Mononuclear cell (primary cell): ENCODE measurements at regions not wholly inside any gene's neighbourhood (a gene's known extent, or its start where the extent isn't known, plus 50 kb on each side); places are given as distances from the start of the nearest gene placed in this dataset.

ENCODE experiments used
- H3K27me3 ChIP-seq: 2 replicates; pipeline ENCODE4 v1.6.0; 2011; ENCODE audit warnings: low read length, control low read depth; ENCODE audit not compliant: insufficient read depth
- H3K4me1 ChIP-seq: 2 replicates; pipeline ENCODE4 v1.5.1; 2011; ENCODE audit warnings: mild to moderate bottlenecking, low read length, control low read depth; ENCODE audit not compliant: insufficient read depth
- H3K4me3 ChIP-seq: 2 replicates; pipeline ENCODE4 v1.5.1; 2011; ENCODE audit warnings: mild to moderate bottlenecking, low read length, moderate library complexity
- H3K9me3 ChIP-seq: 2 replicates; pipeline ENCODE4 v1.5.1; 2011; ENCODE audit warnings: low read depth, mild to moderate bottlenecking, control low read depth, low read length

GRCh38 chr6:26243752-26244151 lies 121.2 kb upstream of the BTN3A2 start:
- Histone ChIP-seq H3K27me3 (no peaks in the 10 kb centered on the region), H3K9me3 (no peaks in the 10 kb centered on the region), H3K4me1 (peaks cover 11% of the 10 kb centered on the region), H3K4me3 (no peak overlapping the region)

DNA sequence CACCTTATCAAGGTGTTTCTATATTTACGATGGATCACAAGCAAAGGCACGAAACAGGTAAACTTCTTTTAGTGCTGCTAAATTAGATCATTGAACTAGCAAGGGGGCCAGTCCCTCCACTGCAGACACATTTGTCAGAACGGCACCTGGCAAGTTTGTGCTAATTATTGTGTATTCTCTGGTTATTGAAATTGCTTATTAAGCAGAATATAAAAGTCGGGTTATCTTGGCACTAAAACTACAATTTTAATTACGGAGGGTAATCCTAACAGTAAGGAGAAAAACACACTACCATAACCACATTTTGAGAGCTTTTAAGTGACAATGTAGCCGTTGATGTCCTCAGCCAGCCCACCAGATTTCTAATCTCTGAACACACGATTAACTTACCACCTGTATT lies 118.9 kb upstream of the BTN3A2 start:
- Histone ChIP-seq H3K27me3 (no peaks in the 10 kb centered on the region), H3K4me3 (no peak overlapping the region), H3K9me3 (no peaks in the 10 kb centered on the region), H3K4me1 (peaks cover 17% of the 10 kb centered on the region)

DNA sequence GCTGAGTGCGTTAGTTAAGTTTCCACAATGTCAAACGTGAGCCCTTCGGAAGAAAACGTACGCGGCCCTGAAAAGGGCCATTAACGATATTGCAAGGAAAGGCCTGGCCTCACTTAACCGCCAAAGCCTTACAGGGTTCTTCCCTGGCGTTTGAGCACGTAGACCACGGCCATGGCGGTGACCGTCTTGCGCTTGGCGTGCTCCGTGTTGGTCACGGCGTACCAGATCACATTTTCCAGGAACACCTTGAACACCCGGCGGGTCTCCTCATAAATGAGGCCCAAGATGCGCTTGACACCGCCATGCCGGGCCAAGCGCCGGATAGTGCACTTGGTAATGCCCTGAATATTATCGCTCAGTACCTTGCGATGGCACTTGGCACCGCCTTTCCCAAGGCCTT lies 118.4 kb upstream of the BTN3A2 start:
- H3K27me3 ChIP-seq: no peaks in the 10 kb centered on the region
- H3K9me3 ChIP-seq: no peaks in the 10 kb centered on the region
- no peak overlapping the region for H3K4me3 ChIP-seq
- peaks cover 13% of the 10 kb centered on the region for H3K4me1 ChIP-seq

- Histone ChIP-seq H3K4me1 (peaks cover 26% of the 10 kb centered on the region), H3K27me3 (no peaks in the 10 kb centered on the region), H3K9me3 (no peaks in the 10 kb centered on the region), H3K4me3 (peak overlapping the region; percentile 59)
Observed at GRCh38 chr6:26249707-26249956, 115.4 kb upstream of the BTN3A2 start.

GRCh38 chr6:26249957-26250697 lies 114.9 kb upstream of the BTN3A2 start:
- peaks cover 26% of the 10 kb centered on the region for H3K4me1 ChIP-seq
- peak overlapping the region; percentile 59 for H3K4me3 ChIP-seq
- no peaks in the 10 kb centered on the region for H3K9me3 ChIP-seq
- H3K27me3 ChIP-seq: no peaks in the 10 kb centered on the region

DNA sequence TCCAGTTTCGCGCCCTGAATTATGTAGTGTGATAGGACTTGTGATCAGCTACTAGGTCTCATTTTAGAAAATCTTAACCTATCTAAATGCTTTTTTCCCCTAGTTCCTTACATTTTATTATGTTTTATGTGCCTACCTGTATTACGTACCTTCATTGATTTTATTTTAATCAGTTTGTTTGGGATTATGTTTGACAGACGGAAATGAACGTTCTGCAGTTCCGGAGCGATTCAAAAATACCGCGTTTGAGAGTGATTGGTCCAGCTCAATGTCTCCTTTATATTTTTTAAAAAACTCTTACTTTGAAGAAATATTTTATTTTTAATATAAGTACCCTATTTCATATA lies 114.3 kb upstream of the BTN3A2 start:
- Histone ChIP-seq H3K9me3 (no peaks in the 10 kb centered on the region), H3K27me3 (no peaks in the 10 kb centered on the region), H3K4me3 (peak overlapping the region; percentile 59), H3K4me1 (peaks cover 26% of the 10 kb centered on the region)

GRCh38 chr6:26251354-26252076 lies 113.5 kb upstream of the BTN3A2 start:
- Histone ChIP-seq H3K4me3 (peak overlapping the region; percentile 59), H3K9me3 (no peaks in the 10 kb centered on the region), H3K27me3 (no peaks in the 10 kb centered on the region), H3K4me1 (peaks cover 26% of the 10 kb centered on the region)

DNA sequence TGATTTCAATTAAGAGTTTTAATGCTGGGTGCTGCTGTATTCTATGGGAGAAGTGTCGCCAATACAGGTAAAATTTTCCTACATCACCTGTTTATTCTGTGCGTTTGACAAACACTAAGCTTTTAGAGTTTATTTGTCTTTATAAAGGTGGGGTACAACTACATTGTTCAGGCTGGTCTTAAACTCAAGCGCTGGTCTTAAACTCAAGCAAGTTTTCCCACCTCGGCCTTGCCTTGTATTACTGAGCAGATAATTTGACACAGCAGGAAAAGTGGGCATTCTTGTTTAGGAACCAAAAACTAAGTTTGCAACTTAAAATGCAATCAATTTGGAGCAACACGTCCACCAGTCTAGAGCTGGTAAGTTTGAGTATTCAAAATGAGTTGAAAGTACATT lies 112.9 kb upstream of the BTN3A2 start:
- Histone ChIP-seq H3K9me3 (no peaks in the 10 kb centered on the region), H3K27me3 (no peaks in the 10 kb centered on the region), H3K4me3 (peak overlapping the region; percentile 59), H3K4me1 (peaks cover 27% of the 10 kb centered on the region)

DNA sequence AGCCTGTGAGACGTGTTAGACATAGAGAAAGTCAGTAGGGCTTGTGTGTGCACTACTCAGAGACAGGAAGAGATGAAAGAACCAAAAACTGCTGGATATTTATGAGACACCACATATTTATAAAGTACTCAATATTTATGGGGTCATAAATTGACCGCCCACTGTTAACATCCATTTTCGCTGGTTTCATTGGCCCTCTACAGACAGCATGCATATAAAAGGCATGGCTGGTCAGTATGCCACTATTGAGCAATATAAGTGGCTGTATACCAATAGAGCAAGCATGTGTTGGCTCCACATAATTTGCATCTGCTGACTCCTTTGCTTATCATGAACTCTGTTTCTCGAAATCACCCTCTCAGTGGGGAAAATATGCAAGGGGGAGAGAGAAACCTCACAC lies 110.3 kb upstream of the BTN3A2 start:
- Histone ChIP-seq H3K4me3 (no peak overlapping the region), H3K9me3 (no peaks in the 10 kb centered on the region), H3K4me1 (peaks cover 28% of the 10 kb centered on the region), H3K27me3 (no peaks in the 10 kb centered on the region)

GRCh38 chr6:26257272-26257671 lies 107.7 kb upstream of the BTN3A2 start:
- H3K9me3 ChIP-seq: no peaks in the 10 kb centered on the region
- H3K27me3 ChIP-seq: no peaks in the 10 kb centered on the region
- peaks cover 40% of the 10 kb centered on the region for H3K4me1 ChIP-seq
- no peak overlapping the region for H3K4me3 ChIP-seq

DNA sequence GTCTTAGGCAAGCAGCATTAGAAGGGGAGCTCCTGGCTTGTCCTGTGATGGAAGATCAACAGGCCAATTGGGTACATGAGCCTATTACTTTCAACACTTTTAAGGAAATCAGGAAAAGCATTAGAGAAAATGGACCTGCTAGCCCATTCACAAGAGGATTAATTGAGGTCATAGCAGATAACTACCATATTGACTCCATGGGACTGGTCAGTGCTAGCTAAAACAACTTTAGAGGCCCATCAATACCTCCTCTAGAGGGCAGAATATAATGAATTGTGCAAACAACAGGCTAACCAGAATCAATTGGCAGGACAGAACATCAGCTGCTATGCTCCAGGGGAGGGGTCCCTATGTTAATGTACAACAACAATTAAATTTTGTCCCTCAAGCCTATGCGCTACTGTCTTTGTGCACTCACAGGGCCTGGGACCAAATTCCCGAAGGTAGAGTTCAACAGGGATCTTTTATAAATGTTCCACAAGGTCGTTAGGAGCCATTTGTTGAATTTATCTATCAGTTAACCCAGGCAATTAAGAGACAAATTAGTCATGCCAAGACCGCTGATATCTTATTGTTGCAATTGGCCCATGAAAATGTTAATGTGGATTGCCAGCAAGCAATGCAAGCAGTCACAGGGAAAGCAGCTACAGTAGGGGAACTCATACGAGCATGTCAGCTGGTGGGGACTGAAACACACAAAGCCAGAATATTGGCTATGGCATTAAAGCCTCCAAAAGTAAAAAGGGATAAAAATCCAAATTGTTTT lies 106.6 kb upstream of the BTN3A2 start:
- Histone ChIP-seq H3K9me3 (no peaks in the 10 kb centered on the region), H3K27me3 (no peaks in the 10 kb centered on the region), H3K4me3 (no peak overlapping the region), H3K4me1 (peaks cover 32% of the 10 kb centered on the region)

DNA sequence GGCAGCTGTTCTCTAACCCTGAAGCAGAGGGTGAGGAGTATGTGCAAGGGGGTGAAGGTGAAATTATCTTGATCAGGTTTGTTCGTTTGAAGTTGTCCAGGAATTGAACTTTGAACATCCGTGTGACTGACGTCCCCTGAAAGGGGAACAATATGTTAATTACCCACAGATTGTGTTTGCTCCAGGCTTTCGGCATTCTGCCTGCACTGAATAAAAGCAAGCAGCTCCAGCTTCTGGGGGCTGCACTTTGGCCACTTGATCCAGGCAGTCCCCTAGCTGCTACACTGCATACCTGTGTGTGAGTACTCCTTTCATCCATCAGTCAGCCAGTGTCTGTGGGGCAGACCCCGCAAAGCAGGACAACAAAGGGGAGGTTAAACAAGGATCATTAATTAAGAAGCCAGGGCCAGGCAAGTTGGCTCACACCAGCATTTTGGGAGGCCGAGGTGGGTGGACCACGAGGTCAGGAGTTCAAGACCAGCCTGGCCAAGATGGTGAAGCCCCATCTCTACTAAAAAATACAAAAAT lies 104.8 kb upstream of the BTN3A2 start:
- no peak overlapping the region for H3K4me3 ChIP-seq
- peaks cover 32% of the 10 kb centered on the region for H3K4me1 ChIP-seq
- H3K9me3 ChIP-seq: no peaks in the 10 kb centered on the region
- no peaks in the 10 kb centered on the region for H3K27me3 ChIP-seq

DNA sequence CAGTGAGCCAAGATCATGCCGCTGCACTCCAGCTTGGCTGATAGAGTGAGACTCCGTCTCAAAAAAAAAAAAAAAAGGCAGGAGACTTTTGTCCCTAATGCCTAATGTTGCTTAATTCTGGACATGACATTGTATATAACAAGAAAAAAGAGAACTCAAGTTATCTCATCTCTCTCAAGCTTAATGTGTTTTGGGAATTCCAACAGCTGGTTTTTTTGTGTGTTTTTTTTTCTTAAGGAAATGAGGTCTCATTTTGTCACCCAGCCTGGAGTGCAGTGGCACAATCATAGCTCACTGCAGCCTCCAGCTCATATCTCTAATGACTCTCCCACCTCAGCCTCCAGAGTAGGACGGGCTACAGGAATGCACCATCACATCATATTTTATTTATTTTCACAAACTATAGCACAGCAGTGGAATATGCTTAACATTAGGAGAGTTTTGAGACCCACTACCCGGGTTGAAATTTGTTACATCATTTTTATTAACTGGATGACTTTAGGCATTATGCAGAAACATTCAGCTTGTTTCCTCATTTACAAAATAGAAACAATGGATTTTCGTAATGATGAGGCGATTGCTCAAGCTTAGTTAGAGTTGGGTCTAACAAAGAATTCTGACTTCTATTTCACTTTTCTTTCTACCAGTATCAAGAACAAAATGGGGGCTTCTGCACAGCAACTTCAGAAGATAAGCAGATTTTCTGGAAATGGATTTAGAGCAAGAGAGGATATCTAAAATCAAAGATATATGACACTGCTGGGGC lies 104.1 kb upstream of the BTN3A2 start:
- peaks cover 32% of the 10 kb centered on the region for H3K4me1 ChIP-seq
- H3K9me3 ChIP-seq: no peaks in the 10 kb centered on the region
- H3K4me3 ChIP-seq: no peak overlapping the region
- H3K27me3 ChIP-seq: no peaks in the 10 kb centered on the region

DNA sequence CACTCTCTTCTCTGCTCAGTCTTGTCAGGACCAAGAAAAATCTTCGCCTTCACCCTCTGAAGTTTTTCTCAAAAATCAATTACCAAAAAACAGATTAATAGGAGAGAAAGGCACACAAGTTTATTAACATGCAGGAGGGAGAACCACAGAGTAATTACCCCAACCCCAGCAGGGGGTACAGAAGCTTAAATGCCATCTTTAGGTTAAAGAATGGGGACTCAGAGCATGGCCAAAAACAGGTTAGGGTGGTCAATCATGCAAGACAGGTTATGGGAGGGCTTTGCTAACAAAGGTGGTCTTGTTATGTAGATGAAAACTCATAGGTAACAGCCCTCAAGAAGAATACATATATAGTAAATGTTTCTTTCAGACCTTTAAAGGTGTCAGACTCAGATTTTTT lies 100.5 kb upstream of the BTN3A2 start:
- Histone ChIP-seq H3K9me3 (no peaks in the 10 kb centered on the region), H3K27me3 (no peaks in the 10 kb centered on the region), H3K4me1 (peaks cover 31% of the 10 kb centered on the region), H3K4me3 (no peak overlapping the region)

DNA sequence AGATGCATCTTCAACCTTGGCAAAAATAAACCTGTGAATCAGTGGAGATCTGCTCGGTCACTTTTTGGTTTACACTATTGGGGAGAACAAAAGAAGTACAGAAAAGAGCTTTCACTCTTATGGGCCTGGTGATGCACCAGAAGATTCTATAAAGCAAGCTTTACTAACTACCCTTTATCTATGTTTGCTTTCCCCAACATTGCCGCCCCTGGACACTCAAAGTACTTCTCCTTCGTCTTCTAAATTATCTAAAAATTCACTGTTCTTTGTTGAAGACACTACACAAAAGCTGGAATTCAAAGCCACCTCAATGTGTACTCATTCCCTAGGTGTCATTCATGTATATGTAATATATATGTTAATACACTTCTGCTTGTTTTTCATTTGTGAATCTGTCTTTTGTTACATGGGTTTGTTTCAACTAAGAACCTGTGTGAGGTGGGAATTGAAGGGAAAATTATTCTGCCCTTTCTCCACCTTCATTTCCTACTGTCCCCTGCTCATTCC lies 97.9 kb upstream of the BTN3A2 start:
- H3K27me3 ChIP-seq: no peaks in the 10 kb centered on the region
- H3K4me3 ChIP-seq: no peak overlapping the region
- H3K4me1 ChIP-seq: peaks cover 27% of the 10 kb centered on the region
- no peaks in the 10 kb centered on the region for H3K9me3 ChIP-seq
